Neutrophil (primary cell): ENCODE measurements at regions not wholly inside any gene's neighbourhood (a gene's known extent, or its start where the extent isn't known, plus 50 kb on each side); places are given as distances from the start of the nearest gene placed in this dataset.

Experiments used
- H3K27ac ChIP-seq: fragments of 200-600 bp; sonication (generic); 2 replicates; pipeline ENCODE4 v1.5.1; 2016; ENCODE audit warnings: mild to moderate bottlenecking, moderate library complexity
- H3K27me3 ChIP-seq: fragments of 200-600 bp; sonication (generic); 2 replicates; pipeline ENCODE4 v1.6.0; 2016; ENCODE audit warnings: mild to moderate bottlenecking
- H3K36me3 ChIP-seq: fragments of 200-600 bp; sonication (generic); 2 replicates; pipeline ENCODE4 v1.5.1; 2017
- H3K4me1 ChIP-seq, 2 experiments: fragments of 200-600 bp in 1 of 2; sonication (generic) in 1 of 2; 1 replicate in 1 of 2; 2 replicates in 1 of 2; pipeline versions ENCODE4 v1.5.1 to v1.6.1; 2013 to 2016; ENCODE audit warnings: low read depth in 1 of 2, low read length in 1 of 2, mild to moderate bottlenecking in 1 of 2, moderate library complexity in 1 of 2; ENCODE audit not compliant: control insufficient read depth in 1 of 2, insufficient read depth in 1 of 2
- H3K4me3 ChIP-seq, 2 experiments: fragments of 200-600 bp in 1 of 2; sonication (generic) in 1 of 2; 1 replicate in 1 of 2; 2 replicates in 1 of 2; pipeline ENCODE4 v1.5.1; 2013 to 2016; ENCODE audit warnings: low read depth in 1 of 2, low read length in 1 of 2, mild to moderate bottlenecking in 1 of 2, moderate library complexity in 1 of 2
- H3K9me3 ChIP-seq: fragments of 200-600 bp; sonication (generic); 2 replicates; pipeline ENCODE4 v1.5.1; 2016
- CTCF ChIP-seq: fragments of 200-600 bp; sonication (generic); IDR thresholded peaks from 2 replicates; pipeline ENCODE4 v1.5.1; 2016; ENCODE audit warnings: antibody characterized with exemption

GRCh38 chr13:26498656-26499601 is 58.6 kb upstream of the WASF3 start:
- Histone ChIP-seq H3K27me3 (peaks cover 23% of the 10 kb centered on the region), H3K36me3 (no peaks in the 10 kb centered on the region), H3K9me3 (no peaks in the 10 kb centered on the region), H3K4me1 (no peaks in the 10 kb centered on the region), H3K4me3 (no peak overlapping the region), H3K27ac (no peak overlapping the region)
- TF ChIP-seq CTCF = no peak

GRCh38 chr13:26500618-26501320 is 56.7 kb upstream of the WASF3 start:
- Histone ChIP-seq H3K4me3 (no peak overlapping the region), H3K27me3 (peaks cover 14% of the 10 kb centered on the region)
- no peak for TF ChIP-seq CTCF

GRCh38 chr13:26501641-26502040 is 55.8 kb upstream of the WASF3 start:
- H3K4me1 ChIP-seq = no peaks in the 10 kb centered on the region
- H3K27ac ChIP-seq = no peak overlapping the region
- H3K27me3 ChIP-seq = peaks cover 14% of the 10 kb centered on the region
- no peaks in the 10 kb centered on the region for H3K9me3 ChIP-seq
- no peak overlapping the region for H3K4me3 ChIP-seq
- H3K36me3 ChIP-seq = no peaks in the 10 kb centered on the region
- no peak for TF ChIP-seq CTCF

More at GRCh38 chr13:26500618-26501320, 56.7 kb upstream of the WASF3 start:
- H3K4me1 ChIP-seq = no peaks in the 10 kb centered on the region
- no peaks in the 10 kb centered on the region for H3K36me3 ChIP-seq
- no peaks in the 10 kb centered on the region for H3K9me3 ChIP-seq
- no peak overlapping the region for H3K27ac ChIP-seq

GRCh38 chr13:26502826-26503225 is 54.7 kb upstream of the WASF3 start:
- peaks cover 14% of the 10 kb centered on the region for H3K27me3 ChIP-seq
- TF ChIP-seq CTCF = no peak
- no peaks in the 10 kb centered on the region for H3K36me3 ChIP-seq
- no peaks in the 10 kb centered on the region for H3K9me3 ChIP-seq
- no peaks in the 10 kb centered on the region for H3K4me1 ChIP-seq
- H3K27ac ChIP-seq = no peak overlapping the region
- H3K4me3 ChIP-seq = no peak overlapping the region

GRCh38 chr13:26503826-26504594 is 53.5 kb upstream of the WASF3 start:
- H3K4me1 ChIP-seq = no peaks in the 10 kb centered on the region
- H3K9me3 ChIP-seq = no peaks in the 10 kb centered on the region
- TF ChIP-seq CTCF = no peak
- no peak overlapping the region for H3K27ac ChIP-seq
- no peaks in the 10 kb centered on the region for H3K36me3 ChIP-seq
- H3K4me3 ChIP-seq = no peak overlapping the region
- peaks cover 14% of the 10 kb centered on the region for H3K27me3 ChIP-seq
